ENCODE measurements at regions not wholly inside any gene's neighbourhood (a gene's known extent, or its start where the extent isn't known, plus 50 kb on each side); places are given as distances from the start of the nearest gene placed in this dataset.

DNA sequence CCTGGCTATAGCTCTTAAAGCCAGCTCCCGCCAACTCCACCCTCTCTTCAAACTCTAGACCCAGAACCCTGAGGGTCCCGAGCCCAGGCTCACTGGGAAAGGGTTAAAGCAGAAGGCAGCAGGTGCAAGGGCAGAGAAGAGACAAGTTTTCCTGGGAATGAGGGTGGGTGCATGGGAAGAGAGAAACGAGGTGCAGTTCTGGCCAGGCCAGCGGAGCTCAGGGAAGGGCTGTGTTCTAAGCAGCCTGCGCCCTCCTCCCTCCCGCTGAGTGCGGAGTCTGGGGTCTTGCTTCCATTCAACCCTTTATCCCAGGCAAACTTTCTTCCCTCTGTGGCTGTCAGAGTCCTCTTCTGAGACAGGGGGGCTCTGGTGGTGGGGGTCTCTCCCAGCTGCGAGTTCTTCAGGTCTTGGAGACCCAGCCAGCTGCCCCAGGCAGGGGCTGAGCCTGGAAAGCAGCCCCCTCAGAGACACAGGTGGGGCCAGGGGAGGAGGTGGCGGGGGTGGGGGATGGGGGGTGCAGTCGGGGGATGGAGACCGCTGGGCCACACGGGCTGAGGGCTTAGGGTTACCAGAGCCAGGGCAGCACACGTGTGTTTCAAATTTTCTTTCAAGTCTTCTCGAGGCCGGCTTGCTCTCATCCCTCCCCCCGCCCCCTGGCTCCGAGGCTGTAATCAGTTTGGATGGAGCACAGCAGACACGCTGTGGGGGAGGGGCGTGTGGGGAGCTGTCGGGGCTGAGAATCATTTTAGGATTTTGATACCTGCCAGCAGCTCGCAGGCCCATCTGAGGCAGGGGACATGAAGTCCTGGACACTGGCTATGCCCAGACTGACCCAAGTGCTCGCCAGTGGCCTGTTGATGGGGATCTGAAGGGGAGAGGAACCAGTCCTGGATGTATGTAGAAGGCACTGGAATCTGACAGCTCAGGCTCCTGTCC lies 169.6 kb upstream of the SMIM23 start:
- no peak for DNase-seq
- in situ Hi-C loops (cut with HindIII; ENCODE audit: low pct_ligation_motif_present, low pct_unique_long_range_greater_than_20kb, low sequenced_read_pairs): no loop called here

DNA sequence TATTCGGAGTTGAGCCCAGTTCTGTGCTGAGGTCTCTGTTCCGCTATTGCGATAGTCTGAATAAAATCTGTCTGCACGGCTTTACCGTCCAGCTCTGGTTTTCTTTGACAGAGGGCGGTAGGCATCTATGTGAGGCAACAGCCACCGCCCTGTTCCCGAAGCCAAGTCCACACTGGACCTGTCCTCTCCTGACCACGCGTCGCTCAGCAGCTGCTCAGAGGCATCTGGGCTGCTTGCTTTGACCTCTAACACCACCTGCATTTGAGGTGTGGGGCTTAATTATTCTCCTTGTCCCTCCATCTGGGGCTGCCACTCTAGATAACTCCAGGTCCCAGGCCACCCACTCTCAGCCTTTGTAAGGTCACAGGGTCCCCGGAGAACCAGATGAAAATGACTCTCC lies 168.4 kb upstream of the SMIM23 start:
- in situ Hi-C loops (cut with HindIII; ENCODE audit: low pct_ligation_motif_present, low pct_unique_long_range_greater_than_20kb, low sequenced_read_pairs): no loop called here
- no peak for DNase-seq

DNA sequence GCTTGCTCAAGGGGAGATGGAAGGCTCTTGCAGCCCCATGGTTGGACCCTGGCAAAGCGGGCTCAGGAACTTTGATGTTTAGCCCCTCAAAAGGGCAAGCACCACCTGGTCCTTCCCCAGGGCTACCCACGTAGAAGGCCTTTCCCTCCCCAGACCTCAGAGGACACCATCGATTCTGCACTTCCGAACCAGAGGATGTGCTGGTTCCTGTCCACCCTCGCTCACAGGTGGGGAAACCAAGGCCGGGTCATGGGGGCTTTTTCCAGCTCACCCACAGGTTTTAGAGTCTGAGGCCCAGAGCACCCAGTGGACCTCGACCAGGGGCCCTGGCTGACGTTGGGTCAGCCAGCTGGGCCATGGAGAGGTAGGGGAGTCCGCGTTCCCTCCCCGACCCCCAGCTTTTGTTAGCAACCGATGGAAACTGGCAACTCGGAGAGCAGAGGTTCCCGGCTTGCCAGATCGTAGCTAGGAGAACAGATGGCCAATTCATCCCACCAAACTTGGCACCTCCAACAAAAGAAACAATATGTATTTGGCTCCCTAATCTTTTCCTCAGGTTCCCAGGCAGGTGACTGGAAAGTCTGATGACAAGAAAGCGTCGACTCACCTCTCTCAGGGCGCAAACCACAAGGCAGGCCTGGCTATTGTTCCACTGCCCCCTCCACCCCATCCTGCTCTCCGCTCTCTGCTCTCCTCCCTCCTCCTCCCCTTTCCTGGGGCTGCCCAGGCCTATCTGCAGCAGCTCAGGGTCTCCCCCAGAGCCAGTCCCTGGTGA lies 167.6 kb upstream of the SMIM23 start:
- DNase-seq: no peak
- in situ Hi-C loops (cut with HindIII; ENCODE audit: low pct_ligation_motif_present, low pct_unique_long_range_greater_than_20kb, low sequenced_read_pairs): no loop called here

DNA sequence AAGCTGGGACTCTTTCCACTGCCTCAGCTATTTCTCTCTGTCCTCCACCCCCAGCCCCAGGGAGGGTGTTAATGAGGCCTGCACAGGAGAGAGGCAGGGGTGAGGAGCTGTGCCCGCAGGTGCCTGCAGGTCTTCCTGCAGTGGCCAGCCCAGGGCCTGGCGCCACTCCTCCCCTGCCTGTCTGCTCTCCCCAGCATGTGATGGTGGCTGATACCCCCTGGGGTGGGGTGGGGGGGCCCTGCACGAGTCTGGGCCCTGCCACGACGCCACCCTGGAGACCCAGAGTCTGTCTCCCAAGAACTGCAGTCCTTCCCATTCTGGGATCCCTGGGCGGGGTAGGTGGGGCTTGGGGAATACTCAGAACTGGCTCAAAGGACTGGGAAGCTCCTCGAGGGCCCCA lies 166.4 kb upstream of the SMIM23 start:
- in situ Hi-C loops (cut with HindIII; ENCODE audit: low pct_ligation_motif_present, low pct_unique_long_range_greater_than_20kb, low sequenced_read_pairs): no loop called here
- no peak for DNase-seq

DNA sequence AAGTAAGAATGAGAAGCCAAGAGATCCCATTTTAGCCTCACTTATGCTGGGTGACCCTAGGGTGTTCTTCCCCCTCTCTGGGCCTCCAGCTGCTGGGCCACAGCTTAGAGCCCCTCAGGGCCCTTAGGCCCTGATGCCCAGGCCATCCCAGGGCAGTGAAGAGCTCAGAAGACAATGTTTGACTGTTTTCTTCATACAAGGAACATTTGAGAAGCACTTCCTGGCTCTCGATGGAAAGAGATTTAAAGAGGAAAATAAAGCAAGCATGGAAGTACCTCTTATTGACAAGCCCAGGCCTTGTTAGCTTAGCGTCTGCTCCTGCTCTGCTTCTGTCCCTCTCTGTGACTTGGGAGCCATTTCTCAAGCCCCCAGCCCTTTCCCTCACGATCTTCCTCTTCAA lies 165.9 kb upstream of the SMIM23 start:
- no peak for DNase-seq
- in situ Hi-C loops (cut with HindIII; ENCODE audit: low pct_ligation_motif_present, low pct_unique_long_range_greater_than_20kb, low sequenced_read_pairs): no loop called here

DNA sequence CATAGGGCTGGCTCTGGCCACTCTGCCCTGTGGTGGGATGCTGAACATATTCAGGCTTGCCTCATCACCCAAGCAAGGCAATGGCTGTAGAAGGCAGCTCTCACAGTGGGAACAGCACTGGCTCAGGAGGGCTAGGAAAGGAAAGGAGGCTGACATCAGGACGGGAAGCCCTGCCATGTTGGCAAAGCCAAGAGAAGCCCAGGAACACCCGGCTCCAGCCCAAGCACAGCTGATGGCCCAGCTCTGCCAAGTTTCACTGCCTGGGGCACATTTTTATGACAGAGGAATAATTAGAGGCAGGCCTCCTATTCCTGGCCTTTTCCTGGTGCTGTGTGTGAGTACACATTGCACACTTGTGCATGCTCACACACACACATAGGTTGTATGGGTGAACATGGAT lies 163.6 kb upstream of the SMIM23 start:
- no peak for DNase-seq
- in situ Hi-C loops (cut with HindIII; ENCODE audit: low pct_ligation_motif_present, low pct_unique_long_range_greater_than_20kb, low sequenced_read_pairs): no loop called here

DNA sequence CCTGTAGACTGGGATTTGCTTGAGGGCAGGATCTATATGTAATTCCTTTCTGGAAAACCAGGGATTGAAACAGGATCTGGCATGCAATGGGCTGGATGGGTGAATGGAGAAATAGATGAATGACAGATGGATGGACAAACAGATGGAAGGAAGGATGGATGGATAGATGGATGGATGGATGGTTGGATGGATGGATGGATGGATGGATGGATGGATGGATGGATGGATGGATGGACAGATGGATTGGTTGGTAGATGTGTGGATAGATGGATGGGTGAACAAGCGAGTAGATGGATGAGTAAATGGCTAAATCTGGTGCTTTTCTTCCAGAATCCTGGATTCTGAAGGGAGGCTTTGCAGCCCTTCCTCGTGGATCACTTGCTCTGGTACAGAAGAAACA lies 162.5 kb upstream of the SMIM23 start:
- no peak for DNase-seq
- in situ Hi-C loops (cut with HindIII; ENCODE audit: low pct_ligation_motif_present, low pct_unique_long_range_greater_than_20kb, low sequenced_read_pairs): no loop called here

DNA sequence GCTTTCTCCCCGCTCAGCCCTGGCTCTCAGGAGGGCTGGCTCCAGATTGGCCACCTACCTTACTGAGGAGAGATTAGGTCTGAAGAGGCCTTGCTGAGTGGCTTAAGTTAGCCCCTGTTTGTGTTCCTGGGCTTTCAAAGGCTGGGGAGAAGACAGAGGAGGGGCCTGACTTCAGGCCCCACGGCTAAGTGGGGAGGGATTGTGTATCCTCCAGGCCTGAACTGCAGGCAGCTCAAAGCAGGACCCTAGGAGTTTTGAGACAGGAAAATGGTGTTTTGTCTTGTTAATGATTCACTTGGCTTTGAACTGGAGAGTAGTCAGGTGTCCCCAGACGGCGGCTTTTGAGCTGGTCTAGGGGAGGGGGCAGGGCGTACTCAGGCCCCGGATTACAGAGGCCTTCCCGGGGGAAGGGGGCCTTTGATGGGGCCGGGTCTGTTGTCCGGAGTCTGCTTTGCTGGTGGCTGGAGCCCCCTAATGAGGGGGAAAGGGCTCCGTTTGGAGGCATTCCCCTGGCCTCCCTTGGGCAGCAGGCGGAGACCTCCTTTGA lies 162.0 kb upstream of the SMIM23 start:
- DNase-seq: no peak
- in situ Hi-C loops (cut with HindIII; ENCODE audit: low pct_ligation_motif_present, low pct_unique_long_range_greater_than_20kb, low sequenced_read_pairs): no loop called here

DNA sequence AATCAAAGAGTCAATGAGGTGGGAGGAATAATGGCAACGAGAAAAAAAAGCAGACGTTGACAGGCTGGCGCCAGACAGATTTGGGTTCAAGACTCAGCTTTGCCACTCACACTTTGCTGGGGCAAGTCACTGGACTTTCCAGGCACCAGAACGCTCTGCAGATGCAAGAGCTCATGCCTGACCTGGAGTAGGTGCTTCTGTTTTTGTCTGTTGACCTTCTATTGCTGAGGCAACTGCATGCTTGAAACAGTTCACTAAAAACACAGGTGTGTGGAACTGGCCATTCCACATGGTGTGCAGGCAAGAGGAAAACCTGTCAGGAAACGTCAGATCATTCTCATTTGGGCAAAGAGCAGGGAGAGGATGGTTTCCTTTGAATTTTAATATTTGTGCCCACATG lies 161.2 kb upstream of the SMIM23 start:
- in situ Hi-C loops (cut with HindIII; ENCODE audit: low pct_ligation_motif_present, low pct_unique_long_range_greater_than_20kb, low sequenced_read_pairs): no loop called here
- DNase-seq: no peak

DNA sequence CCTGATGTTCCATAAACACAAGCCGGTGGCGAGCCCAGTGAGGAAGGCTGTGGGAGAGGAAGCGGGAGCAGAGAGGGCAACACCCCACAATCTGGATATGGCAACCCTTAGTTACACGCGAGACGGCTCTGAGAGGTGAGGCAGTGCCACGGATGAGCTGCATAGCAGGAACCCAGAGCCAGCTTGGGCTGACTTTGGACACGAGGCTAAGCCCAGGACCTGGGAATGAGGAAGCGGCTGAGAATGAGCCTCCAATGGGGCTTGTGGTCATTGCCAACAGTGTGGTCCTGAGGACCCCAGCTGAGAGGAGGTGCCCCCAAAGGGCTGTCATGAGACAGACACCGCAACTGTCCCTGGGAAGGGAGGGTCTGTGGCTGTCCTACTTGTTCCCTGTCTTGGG lies 160.0 kb upstream of the SMIM23 start:
- in situ Hi-C loops (cut with HindIII; ENCODE audit: low pct_ligation_motif_present, low pct_unique_long_range_greater_than_20kb, low sequenced_read_pairs): no loop called here

DNA sequence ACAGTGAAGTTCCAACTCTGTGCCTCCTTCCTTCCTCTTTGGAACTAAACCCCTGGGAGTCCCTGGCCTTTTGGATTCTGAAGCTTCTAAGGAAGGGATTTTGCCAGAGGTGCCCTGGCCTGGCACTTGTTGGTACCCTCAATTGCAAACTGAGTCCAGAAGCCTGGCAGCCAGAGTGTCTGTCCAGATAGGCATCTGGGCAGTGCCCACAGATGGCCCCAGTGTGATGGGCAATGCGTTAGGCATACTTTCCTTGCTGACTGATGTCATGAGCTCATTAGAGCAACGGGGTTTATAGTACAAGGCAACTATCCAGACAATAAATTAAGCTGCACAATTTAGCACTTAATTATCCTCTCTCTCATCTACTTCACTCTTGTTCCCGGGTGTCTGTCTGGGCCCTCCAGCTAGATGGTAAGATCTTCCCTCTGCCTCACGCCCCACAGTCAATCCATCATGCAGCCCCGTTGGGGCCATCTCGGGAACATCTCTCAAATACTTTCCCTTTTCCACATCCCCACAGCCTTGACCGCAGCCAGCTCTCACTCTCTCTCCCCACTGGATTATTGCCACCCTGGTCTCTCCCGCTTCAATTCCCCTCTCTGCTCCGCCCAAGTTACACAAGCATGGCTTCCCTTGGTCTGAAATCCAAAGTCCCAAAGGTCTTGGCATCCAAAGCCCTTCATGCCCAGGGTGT lies 157.5 kb upstream of the SMIM23 start:
- DNase-seq: no peak
- in situ Hi-C loops (cut with HindIII; ENCODE audit: low pct_ligation_motif_present, low pct_unique_long_range_greater_than_20kb, low sequenced_read_pairs): no loop called here

More for the DNA sequence above, 160.0 kb upstream of the SMIM23 start:
- no peak for DNase-seq

DNA sequence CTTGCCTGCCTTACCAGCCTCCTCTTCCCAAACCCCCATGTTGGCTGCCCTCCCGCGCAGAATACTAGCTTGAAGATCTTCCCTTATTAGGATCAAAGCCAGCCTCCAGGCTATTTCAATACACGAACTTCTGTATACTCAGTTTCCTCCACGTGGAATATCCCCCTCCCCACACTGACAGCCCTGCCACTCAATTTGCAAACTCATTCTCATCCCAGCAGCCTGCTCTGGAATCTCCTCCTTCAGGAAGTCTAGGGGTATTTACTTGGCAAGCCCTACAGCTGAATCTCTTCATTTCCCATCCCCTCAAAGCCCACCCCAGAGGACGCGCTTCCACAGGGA lies 157.0 kb upstream of the SMIM23 start:
- DNase-seq: no peak
- in situ Hi-C loops (cut with HindIII; ENCODE audit: low pct_ligation_motif_present, low pct_unique_long_range_greater_than_20kb, low sequenced_read_pairs): no loop called here

DNA sequence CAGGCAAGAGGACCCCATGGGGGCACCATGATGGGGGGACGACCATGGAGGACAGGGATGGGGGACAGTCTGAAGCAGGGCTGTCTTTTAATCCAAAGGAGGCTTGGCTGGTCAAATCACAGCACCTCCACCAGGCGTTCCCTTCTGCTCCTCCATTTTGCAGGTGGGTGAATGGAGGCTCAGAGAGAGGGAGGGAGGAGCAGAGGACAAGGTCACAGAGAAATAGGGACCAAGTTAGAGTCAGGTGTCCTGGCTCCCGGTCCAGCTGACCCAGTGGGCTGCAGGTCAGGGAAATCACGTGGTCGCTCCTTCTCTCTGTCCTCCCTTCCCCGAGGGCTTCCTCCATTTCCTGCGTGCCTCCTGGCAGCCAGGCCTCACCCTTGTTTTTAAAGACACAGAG lies 156.4 kb upstream of the SMIM23 start:
- no peak for DNase-seq
- in situ Hi-C loops (cut with HindIII; ENCODE audit: low pct_ligation_motif_present, low pct_unique_long_range_greater_than_20kb, low sequenced_read_pairs): no loop called here

DNA sequence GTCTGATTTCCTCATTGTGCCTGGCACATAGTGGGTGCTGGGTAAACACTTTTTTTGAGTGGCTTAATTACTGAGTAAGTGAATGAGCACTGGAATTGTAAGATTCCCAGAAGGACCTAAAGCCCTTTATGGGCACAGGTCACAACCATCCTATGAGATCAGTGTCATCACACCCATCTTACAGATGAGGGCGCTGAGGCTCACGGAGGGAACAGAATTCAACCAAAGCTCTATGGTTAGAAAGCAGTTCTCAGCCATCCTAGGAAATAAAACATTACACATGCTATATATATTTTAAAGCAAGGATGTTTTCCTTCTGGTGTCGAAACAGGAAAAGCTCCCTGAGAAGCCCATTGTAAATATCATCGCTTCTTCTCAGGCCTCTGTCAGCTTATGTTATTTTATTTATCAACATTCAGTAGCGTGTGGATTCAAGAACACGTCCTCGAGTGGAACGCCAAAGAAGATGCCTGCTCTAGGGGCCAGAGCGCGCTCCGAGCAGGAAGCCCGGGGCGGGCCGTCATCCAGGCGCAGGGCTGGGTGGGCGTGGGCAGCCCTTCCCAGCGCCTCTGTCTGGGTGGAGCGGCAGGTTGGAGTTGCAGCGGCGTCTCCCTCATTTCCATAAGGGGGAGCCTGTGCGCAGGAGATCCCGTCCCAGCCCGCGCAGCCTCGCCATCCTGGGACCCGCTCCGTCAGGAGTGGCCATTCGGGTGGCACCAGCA lies 155.8 kb upstream of the SMIM23 start:
- peak; percentile 55 for DNase-seq
- in situ Hi-C loops (cut with HindIII; ENCODE audit: low pct_ligation_motif_present, low pct_unique_long_range_greater_than_20kb, low sequenced_read_pairs): no loop called here

DNA sequence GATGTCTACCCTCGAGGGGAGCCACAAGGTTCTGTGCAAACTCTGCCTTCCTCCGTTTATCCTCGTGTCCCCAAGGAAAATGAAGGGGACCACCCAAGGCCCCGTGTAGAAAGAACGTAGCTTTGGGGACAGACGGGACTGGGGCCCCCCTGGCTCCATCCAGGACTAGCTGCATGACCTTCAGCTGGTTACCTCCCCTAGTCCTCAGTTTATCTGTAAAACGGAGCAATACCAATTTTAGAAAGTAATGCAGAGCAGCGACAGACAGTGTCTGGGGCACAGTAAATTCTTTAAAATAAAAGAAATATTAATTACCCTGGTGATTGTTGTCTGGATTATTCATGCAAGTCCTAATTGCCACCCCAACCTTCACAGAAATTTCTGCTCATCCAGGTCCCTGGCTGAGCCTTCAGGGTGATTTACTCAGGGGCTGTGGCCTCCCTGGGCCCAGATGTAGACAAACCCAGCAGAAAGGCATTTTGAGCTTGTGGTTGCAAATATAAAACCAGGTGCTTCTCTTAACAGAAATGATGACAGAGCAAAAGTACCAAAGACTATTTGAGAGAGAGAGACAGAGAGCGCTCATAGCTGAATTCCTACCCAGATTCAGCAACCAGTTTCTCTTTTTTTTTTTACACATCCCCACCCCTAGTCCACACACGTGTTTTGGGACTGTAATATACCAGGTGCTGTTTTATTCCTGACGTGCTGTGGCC lies 155.1 kb upstream of the SMIM23 start:
- in situ Hi-C loops (cut with HindIII; ENCODE audit: low pct_ligation_motif_present, low pct_unique_long_range_greater_than_20kb, low sequenced_read_pairs): no loop called here
- DNase-seq: no peak

DNA sequence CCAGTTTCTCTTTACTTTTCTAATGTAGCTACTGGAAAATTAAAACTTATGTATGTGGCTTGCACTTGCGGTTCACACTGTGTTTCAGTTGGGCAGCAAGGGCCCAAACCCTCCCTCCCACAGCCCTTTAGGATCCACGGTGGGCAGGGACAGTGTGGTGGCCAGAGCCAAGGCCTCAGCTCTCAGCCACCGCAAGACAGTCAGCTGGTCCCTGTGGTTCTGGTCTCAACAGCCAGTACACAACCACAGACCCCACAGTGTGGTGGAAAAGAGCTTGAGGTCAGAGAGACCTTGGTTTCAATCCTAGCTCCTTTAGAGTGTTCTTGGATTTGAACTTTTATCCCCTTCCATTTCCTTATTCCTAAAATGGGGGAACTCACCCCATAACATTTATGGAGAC lies 153.0 kb upstream of the SMIM23 start:
- in situ Hi-C loops (cut with HindIII; ENCODE audit: low pct_ligation_motif_present, low pct_unique_long_range_greater_than_20kb, low sequenced_read_pairs): no loop called here

DNA sequence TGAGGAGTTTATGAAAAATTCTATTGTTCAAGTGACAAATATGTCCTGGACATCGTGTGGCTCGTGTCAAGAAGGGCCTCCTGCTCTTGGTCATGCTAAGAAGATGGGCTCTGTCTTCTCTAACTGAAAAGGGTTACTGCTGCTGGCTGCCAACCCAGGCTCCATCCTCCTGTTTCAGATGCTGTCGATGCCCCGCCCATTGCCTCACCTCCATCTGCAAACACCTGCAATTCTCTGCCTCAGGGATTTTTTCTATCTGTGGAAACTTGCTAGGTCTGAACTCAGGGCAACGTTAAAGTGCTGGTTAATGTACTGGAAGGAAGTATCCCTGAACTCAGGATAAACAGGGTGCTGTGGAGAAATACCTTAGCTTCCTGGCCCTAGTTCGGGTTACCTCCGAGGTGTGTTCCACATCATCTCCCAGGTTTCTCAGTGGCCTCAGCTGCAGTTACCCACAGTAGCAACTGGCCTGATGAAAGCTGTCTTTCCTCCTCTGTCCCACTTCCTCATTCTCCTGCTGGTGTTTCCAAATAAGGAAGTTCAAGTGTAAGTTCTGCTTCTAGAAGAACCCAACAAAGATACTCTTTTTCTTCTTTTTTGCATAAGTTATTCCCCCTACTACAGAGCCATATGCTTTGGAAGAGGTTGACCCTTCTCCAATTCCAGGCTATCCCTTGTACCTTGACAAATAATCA lies 151.7 kb upstream of the SMIM23 start:
- no peak for DNase-seq
- in situ Hi-C loops (cut with HindIII; ENCODE audit: low pct_ligation_motif_present, low pct_unique_long_range_greater_than_20kb, low sequenced_read_pairs): no loop called here

More for the DNA sequence above, 153.0 kb upstream of the SMIM23 start:
- no peak for DNase-seq
